SK-N-SH treated with all-trans-retinoic acid at 6 μM for 48 hours (cell line): ENCODE measurements at regions not wholly inside any gene's neighbourhood (a gene's known extent, or its start where the extent isn't known, plus 50 kb on each side); places are given as distances from the start of the nearest gene placed in this dataset.

Source experiments
- ATAC-seq: fragments of 200-7000 bp; cut with Tn5 transposase; 3 replicates; pipeline ENCODE4 v1.9.1; 2020; ENCODE audit warnings: mild to moderate bottlenecking, moderate library complexity
- ARNTL ChIP-seq: fragments of 450-650 bp; formaldehyde crosslinking; IDR thresholded peaks from 2 replicates; pipeline ENCODE4 v1.5.0; 2020; ENCODE audit warnings: low read depth, mild to moderate bottlenecking, moderate library complexity, borderline replicate concordance
- BACH2 ChIP-seq: fragments of 250-450 bp; sonication (Bioruptor Pico); IDR thresholded peaks from 2 replicates; pipeline ENCODE4 v1.9.0; 2021; ENCODE audit warnings: mild to moderate bottlenecking, borderline replicate concordance
- CSDC2 ChIP-seq: fragments of 250-450 bp; sonication (Bioruptor Pico); IDR thresholded peaks from 2 replicates; pipeline ENCODE4 v1.5.0; 2020; ENCODE audit warnings: mild to moderate bottlenecking, moderate library complexity
- ESRRG ChIP-seq: fragments of 250-450 bp; sonication (Bioruptor Pico); IDR thresholded peaks from 2 replicates; pipeline ENCODE4 v1.6.1; 2021; ENCODE audit warnings: mild to moderate bottlenecking
- GLIS3 ChIP-seq: fragments of 250-450 bp; sonication (Bioruptor Pico); IDR thresholded peaks from 2 replicates; pipeline ENCODE4 v1.5.0; 2020; ENCODE audit warnings: mild to moderate bottlenecking, moderate library complexity
- ISL1 ChIP-seq: fragments of 250-450 bp; sonication (Bioruptor Pico); IDR thresholded peaks from 2 replicates; pipeline ENCODE4 v2.1.2; 2022; ENCODE audit warnings: mild to moderate bottlenecking, moderate library complexity
- OSR1 ChIP-seq: fragments of 250-450 bp; sonication (Bioruptor Pico); IDR thresholded peaks from 2 replicates; pipeline ENCODE4 v1.8.0; 2022; ENCODE audit warnings: moderate library complexity, mild to moderate bottlenecking, inconsistent platforms
- RARB ChIP-seq: fragments of 250-450 bp; sonication (Bioruptor Pico); IDR thresholded peaks from 2 replicates; pipeline ENCODE4 v1.8.0; 2021; ENCODE audit warnings: mild to moderate bottlenecking, moderate library complexity
- SNAI2 ChIP-seq: fragments of 250-450 bp; sonication (Bioruptor Pico); IDR thresholded peaks from 2 replicates; pipeline ENCODE4 v1.5.0; 2020; ENCODE audit warnings: mild to moderate bottlenecking, moderate library complexity
- TCF4 ChIP-seq: fragments of 250-450 bp; sonication (Bioruptor Pico); IDR thresholded peaks from 2 replicates; pipeline ENCODE4 v1.8.0; 2021; ENCODE audit warnings: mild to moderate bottlenecking, moderate library complexity, borderline replicate concordance
- TOX ChIP-seq: fragments of 250-450 bp; sonication (Bioruptor Pico); IDR thresholded peaks from 2 replicates; pipeline ENCODE4 v1.8.0; 2021; ENCODE audit warnings: mild to moderate bottlenecking, moderate library complexity, borderline replicate concordance
- ZC3H10 ChIP-seq: fragments of 250-450 bp; sonication (Bioruptor Pico); IDR thresholded peaks from 2 replicates; pipeline ENCODE4 v1.5.1; 2021; ENCODE audit warnings: mild to moderate bottlenecking, moderate library complexity
- ZFP3 ChIP-seq: fragments of 250-450 bp; sonication (Bioruptor Pico); IDR thresholded peaks from 2 replicates; pipeline ENCODE4 v1.5.0; 2020; ENCODE audit warnings: mild to moderate bottlenecking, moderate library complexity
- ZFP30 ChIP-seq: fragments of 450-650 bp; formaldehyde crosslinking; IDR thresholded peaks from 2 replicates; pipeline ENCODE4 v1.5.0; 2022; ENCODE audit warnings: mild to moderate bottlenecking, moderate library complexity
- ZNF565 ChIP-seq: fragments of 450-650 bp; formaldehyde crosslinking; conservative IDR thresholded peaks from 2 replicates; pipeline ENCODE4 v1.5.0; 2020; ENCODE audit warnings: low read depth, mild to moderate bottlenecking, moderate library complexity
- ZNF70 ChIP-seq: fragments of 450-650 bp; formaldehyde crosslinking; IDR thresholded peaks from 2 replicates; pipeline ENCODE4 v1.5.0; 2020; ENCODE audit warnings: mild to moderate bottlenecking, moderate library complexity
- ZNF8 ChIP-seq: fragments of 450-650 bp; formaldehyde crosslinking; IDR thresholded peaks from 2 replicates; pipeline ENCODE4 v1.5.0; 2020; ENCODE audit warnings: mild to moderate bottlenecking, moderate library complexity
- TF ChIP-seq, protein P1 (sequence below): fragments of 250-450 bp; sonication (Bioruptor Pico); IDR thresholded peaks from 2 replicates; pipeline ENCODE4 v1.5.1; 2021; ENCODE audit warnings: mild to moderate bottlenecking, moderate library complexity
- TF ChIP-seq, protein P2 (sequence below): fragments of 250-450 bp; sonication (Bioruptor Pico); IDR thresholded peaks from 2 replicates; pipeline ENCODE4 v1.5.1; 2020; ENCODE audit warnings: low read depth, mild to moderate bottlenecking, moderate library complexity
- TF ChIP-seq, protein P3 (sequence below): fragments of 250-450 bp; sonication (Bioruptor Pico); IDR thresholded peaks from 2 replicates; pipeline ENCODE4 v1.8.0; 2020; ENCODE audit warnings: mild to moderate bottlenecking, moderate library complexity, borderline replicate concordance
- TF ChIP-seq, protein P4 (sequence below): fragments of 250-450 bp; sonication (Bioruptor Pico); IDR thresholded peaks from 2 replicates; pipeline ENCODE4 v1.5.0; 2020; ENCODE audit warnings: mild to moderate bottlenecking, moderate library complexity
- TF ChIP-seq, protein P5 (sequence below): fragments of 250-450 bp; sonication (Bioruptor Pico); IDR thresholded peaks from 2 replicates; pipeline ENCODE4 v1.8.0; 2021; ENCODE audit warnings: low read depth, mild to moderate bottlenecking, moderate library complexity, borderline replicate concordance

DNA sequence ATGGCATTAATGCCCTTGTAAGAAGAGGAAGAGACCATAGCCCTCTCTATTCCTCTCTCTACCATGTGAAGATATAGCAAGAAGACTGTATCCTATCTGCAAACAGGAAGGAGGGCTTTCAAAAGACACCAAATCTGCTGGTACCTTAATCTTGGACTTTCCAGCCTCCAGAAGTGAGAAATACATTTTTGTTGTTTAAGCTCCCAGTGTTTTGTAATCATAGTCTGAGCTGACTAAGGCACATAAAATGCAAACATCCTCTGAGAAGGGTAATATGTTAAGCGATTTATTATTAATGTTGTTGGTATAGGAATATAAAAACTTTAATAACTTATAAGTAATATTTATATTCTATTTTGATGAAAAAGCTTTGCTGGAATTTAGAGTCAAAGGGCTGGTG, 559.8 kb downstream of the SUCLG1 start (continued):
- TF ChIP-seq, protein P1, sequence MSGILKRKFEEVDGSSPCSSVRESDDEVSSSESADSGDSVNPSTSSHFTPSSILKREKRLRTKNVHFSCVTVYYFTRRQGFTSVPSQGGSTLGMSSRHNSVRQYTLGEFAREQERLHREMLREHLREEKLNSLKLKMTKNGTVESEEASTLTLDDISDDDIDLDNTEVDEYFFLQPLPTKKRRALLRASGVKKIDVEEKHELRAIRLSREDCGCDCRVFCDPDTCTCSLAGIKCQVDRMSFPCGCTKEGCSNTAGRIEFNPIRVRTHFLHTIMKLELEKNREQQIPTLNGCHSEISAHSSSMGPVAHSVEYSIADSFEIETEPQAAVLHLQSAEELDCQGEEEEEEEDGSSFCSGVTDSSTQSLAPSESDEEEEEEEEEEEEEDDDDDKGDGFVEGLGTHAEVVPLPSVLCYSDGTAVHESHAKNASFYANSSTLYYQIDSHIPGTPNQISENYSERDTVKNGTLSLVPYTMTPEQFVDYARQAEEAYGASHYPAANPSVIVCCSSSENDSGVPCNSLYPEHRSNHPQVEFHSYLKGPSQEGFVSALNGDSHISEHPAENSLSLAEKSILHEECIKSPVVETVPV (CRISPR knock-in tag), result no peak
- TF ChIP-seq ZNF565 (CRISPR knock-in tag) (no peak), BACH2 (CRISPR knock-in tag) (no peak), SNAI2 (no peak), ISL1 (CRISPR knock-in tag) (no peak), ARNTL (CRISPR knock-in tag) (no peak), ZC3H10 (CRISPR knock-in tag) (no peak), TCF4 (CRISPR knock-in tag) (no peak)

DNA sequence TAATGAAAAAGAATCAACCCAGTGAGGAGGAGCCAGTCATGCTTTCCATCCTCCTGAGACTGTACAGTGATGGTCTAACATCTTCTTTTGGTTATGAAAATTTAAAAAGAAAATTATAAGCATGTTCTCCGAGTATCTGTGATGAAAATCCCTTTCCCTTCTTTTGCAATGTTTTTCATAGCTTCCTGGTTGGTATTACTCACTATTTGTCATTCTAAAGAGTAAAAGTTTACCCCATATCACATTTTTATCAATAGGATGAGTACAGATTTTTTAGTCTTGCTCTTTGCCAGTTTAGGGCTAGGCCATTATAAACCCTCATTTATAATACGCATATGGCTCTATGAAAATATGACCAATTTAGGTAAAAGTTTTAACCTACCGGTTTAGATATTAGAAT, 564.1 kb downstream of the SUCLG1 start:
- no peak for ATAC-seq
- TF ChIP-seq OSR1 (CRISPR knock-in tag), result no peak
- TF ChIP-seq ZFP30 (CRISPR knock-in tag), result no peak
- TF ChIP-seq SNAI2, result no peak
- TF ChIP-seq, protein P1 (CRISPR knock-in tag), result no peak
- no peak for TF ChIP-seq CSDC2 (CRISPR knock-in tag)
- no peak for TF ChIP-seq GLIS3 (CRISPR knock-in tag)
- TF ChIP-seq TOX (CRISPR knock-in tag), result no peak
- no peak for TF ChIP-seq BACH2 (CRISPR knock-in tag)
- no peak for TF ChIP-seq TCF4 (CRISPR knock-in tag)
- TF ChIP-seq RARB, result no peak
- no peak for TF ChIP-seq ZNF565 (CRISPR knock-in tag)
- TF ChIP-seq, protein P2, sequence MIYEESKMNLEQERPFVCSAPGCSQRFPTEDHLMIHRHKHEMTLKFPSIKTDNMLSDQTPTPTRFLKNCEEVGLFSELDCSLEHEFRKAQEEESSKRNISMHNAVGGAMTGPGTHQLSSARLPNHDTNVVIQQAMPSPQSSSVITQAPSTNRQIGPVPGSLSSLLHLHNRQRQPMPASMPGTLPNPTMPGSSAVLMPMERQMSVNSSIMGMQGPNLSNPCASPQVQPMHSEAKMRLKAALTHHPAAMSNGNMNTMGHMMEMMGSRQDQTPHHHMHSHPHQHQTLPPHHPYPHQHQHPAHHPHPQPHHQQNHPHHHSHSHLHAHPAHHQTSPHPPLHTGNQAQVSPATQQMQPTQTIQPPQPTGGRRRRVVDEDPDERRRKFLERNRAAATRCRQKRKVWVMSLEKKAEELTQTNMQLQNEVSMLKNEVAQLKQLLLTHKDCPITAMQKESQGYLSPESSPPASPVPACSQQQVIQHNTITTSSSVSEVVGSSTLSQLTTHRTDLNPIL (CRISPR knock-in tag), result no peak
- no peak for TF ChIP-seq ZNF70 (CRISPR knock-in tag)
- TF ChIP-seq, protein P3, sequence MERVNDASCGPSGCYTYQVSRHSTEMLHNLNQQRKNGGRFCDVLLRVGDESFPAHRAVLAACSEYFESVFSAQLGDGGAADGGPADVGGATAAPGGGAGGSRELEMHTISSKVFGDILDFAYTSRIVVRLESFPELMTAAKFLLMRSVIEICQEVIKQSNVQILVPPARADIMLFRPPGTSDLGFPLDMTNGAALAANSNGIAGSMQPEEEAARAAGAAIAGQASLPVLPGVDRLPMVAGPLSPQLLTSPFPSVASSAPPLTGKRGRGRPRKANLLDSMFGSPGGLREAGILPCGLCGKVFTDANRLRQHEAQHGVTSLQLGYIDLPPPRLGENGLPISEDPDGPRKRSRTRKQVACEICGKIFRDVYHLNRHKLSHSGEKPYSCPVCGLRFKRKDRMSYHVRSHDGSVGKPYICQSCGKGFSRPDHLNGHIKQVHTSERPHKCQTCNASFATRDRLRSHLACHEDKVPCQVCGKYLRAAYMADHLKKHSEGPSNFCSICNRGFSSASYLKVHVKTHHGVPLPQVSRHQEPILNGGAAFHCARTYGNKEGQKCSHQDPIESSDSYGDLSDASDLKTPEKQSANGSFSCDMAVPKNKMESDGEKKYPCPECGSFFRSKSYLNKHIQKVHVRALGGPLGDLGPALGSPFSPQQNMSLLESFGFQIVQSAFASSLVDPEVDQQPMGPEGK, result no peak
- no peak for TF ChIP-seq ARNTL (CRISPR knock-in tag)
- TF ChIP-seq ISL1 (CRISPR knock-in tag), result no peak
- TF ChIP-seq ZFP3 (CRISPR knock-in tag), result no peak
- TF ChIP-seq, protein P4, sequence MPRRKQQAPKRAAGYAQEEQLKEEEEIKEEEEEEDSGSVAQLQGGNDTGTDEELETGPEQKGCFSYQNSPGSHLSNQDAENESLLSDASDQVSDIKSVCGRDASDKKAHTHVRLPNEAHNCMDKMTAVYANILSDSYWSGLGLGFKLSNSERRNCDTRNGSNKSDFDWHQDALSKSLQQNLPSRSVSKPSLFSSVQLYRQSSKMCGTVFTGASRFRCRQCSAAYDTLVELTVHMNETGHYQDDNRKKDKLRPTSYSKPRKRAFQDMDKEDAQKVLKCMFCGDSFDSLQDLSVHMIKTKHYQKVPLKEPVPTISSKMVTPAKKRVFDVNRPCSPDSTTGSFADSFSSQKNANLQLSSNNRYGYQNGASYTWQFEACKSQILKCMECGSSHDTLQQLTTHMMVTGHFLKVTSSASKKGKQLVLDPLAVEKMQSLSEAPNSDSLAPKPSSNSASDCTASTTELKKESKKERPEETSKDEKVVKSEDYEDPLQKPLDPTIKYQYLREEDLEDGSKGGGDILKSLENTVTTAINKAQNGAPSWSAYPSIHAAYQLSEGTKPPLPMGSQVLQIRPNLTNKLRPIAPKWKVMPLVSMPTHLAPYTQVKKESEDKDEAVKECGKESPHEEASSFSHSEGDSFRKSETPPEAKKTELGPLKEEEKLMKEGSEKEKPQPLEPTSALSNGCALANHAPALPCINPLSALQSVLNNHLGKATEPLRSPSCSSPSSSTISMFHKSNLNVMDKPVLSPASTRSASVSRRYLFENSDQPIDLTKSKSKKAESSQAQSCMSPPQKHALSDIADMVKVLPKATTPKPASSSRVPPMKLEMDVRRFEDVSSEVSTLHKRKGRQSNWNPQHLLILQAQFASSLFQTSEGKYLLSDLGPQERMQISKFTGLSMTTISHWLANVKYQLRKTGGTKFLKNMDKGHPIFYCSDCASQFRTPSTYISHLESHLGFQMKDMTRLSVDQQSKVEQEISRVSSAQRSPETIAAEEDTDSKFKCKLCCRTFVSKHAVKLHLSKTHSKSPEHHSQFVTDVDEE (CRISPR knock-in tag), result no peak
- TF ChIP-seq ZC3H10 (CRISPR knock-in tag), result no peak
- TF ChIP-seq ESRRG (CRISPR knock-in tag), result no peak

DNA sequence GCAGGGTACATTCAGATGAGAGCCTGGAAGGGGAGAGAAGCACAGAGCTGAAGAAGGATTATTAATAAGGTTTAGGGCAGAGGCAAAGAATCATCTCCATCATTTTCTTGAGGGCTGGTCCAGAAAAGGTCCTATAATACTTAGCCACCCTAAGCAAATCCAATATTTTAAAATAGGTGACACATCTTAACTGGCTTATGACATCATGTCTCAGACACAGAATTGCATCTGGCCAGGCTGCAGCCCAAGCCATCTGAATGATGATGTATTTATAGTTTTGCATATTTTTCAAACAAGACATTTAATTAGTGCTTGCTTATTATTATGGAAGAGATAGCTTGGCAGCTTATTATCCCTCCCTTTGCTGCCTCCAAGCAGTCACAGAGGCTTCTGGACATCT, 571.3 kb downstream of the SUCLG1 start:
- ATAC-seq, result no peak
- TF ChIP-seq BACH2 (CRISPR knock-in tag) (no peak), ZC3H10 (CRISPR knock-in tag) (no peak), OSR1 (CRISPR knock-in tag) (no peak), ARNTL (CRISPR knock-in tag) (no peak), ISL1 (CRISPR knock-in tag) (no peak), ESRRG (CRISPR knock-in tag) (no peak), ZNF8 (CRISPR knock-in tag) (no peak), ZNF70 (CRISPR knock-in tag) (no peak), ZNF565 (CRISPR knock-in tag) (no peak), TCF4 (CRISPR knock-in tag) (no peak), CSDC2 (CRISPR knock-in tag) (no peak)
- TF ChIP-seq, protein P5, sequence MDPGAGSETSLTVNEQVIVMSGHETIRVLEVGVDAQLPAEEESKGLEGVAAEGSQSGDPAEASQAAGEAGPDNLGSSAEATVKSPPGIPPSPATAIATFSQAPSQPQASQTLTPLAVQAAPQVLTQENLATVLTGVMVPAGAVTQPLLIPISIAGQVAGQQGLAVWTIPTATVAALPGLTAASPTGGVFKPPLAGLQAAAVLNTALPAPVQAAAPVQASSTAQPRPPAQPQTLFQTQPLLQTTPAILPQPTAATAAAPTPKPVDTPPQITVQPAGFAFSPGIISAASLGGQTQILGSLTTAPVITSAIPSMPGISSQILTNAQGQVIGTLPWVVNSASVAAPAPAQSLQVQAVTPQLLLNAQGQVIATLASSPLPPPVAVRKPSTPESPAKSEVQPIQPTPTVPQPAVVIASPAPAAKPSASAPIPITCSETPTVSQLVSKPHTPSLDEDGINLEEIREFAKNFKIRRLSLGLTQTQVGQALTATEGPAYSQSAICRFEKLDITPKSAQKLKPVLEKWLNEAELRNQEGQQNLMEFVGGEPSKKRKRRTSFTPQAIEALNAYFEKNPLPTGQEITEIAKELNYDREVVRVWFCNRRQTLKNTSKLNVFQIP (CRISPR knock-in tag), result no peak
- TF ChIP-seq, protein P1 (CRISPR knock-in tag), result no peak
- TF ChIP-seq, all 23 proteins: peak for 0
